Thoracic aorta (tissue), 2 donors: ENCODE measurements at regions not wholly inside any gene's neighbourhood (a gene's known extent, or its start where the extent isn't known, plus 50 kb on each side); places are given as distances from the start of the nearest gene placed in this dataset.

Experiments used
- ATAC-seq: fragments of 150-250 bp; one replicate; pipeline ENCODE4 v1.8.0; 2017; ENCODE audit warnings: low read depth; ENCODE audit not compliant: insufficient number of reproducible peaks, low FRiP score
- DNase-seq: peaks from one replicate; pipeline ENCODE4 v3.0.0-alpha.2; 2020; ENCODE audit warnings: low spot score
- H3K27ac ChIP-seq, 2 donors: fragments of 200-600 bp; sonication (generic); 1 replicate in 1 of 2; 2 replicates in 1 of 2; pipeline ENCODE4 v1.5.1; 2016; ENCODE audit warnings: mild to moderate bottlenecking in 2 of 2, moderate library complexity in 2 of 2
- H3K27me3 ChIP-seq: fragments of 200-600 bp; sonication (generic); replicated peaks from 2 replicates; pipeline ENCODE4 v1.6.0; 2016; ENCODE audit warnings: mild to moderate bottlenecking; ENCODE audit not compliant: insufficient read depth
- H3K36me3 ChIP-seq: fragments of 200-600 bp; sonication (generic); one replicate; pipeline ENCODE4 v1.5.1; 2016
- H3K4me1 ChIP-seq, 2 donors: fragments of 200-600 bp; sonication (generic); 1 replicate in 1 of 2; 2 replicates in 1 of 2; pipeline versions ENCODE4 v1.5.1 to v1.6.0; 2016; ENCODE audit warnings: low read depth in 2 of 2, mild to moderate bottlenecking in 1 of 2; ENCODE audit not compliant: control insufficient read depth in 1 of 2
- H3K4me3 ChIP-seq: fragments of 200-600 bp; sonication (generic); 2 replicates; pipeline ENCODE4 v1.5.1; 2016; ENCODE audit warnings: mild to moderate bottlenecking
- H3K9me3 ChIP-seq: fragments of 200-600 bp; sonication (generic); 2 replicates; pipeline ENCODE4 v1.5.1; 2016
- TF ChIP-seq, protein P1 (sequence below): fragments of 200-600 bp; sonication (generic); IDR thresholded peaks from one replicate; pipeline ENCODE4 v1.5.1; 2019; ENCODE audit warnings: antibody characterized with exemption

DNA sequence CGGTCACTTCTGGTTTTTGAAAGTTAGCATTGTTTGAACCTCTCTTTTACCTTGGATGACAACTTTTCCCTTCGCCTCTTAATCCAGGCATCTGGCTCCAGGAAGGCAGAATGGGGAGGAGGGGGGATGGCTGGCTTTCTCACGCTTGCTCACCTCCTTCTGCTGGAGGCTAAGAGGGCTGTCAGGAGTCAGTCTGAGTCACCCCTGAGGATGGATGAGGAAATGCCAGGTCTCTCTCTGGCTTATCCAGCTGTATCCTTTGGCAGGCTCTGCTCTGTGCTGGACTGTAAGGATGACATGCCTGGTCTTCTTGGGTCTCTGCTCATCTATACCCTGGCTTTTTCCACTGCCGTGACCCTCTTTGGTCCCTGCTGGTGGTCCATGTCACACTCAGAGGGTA is 142.9 kb upstream of the GYPC start:
- DNase-seq (no peak), ATAC-seq (no peak)
- no peaks in the 10 kb centered on the region for H3K36me3 ChIP-seq
- TF ChIP-seq, protein P1, sequence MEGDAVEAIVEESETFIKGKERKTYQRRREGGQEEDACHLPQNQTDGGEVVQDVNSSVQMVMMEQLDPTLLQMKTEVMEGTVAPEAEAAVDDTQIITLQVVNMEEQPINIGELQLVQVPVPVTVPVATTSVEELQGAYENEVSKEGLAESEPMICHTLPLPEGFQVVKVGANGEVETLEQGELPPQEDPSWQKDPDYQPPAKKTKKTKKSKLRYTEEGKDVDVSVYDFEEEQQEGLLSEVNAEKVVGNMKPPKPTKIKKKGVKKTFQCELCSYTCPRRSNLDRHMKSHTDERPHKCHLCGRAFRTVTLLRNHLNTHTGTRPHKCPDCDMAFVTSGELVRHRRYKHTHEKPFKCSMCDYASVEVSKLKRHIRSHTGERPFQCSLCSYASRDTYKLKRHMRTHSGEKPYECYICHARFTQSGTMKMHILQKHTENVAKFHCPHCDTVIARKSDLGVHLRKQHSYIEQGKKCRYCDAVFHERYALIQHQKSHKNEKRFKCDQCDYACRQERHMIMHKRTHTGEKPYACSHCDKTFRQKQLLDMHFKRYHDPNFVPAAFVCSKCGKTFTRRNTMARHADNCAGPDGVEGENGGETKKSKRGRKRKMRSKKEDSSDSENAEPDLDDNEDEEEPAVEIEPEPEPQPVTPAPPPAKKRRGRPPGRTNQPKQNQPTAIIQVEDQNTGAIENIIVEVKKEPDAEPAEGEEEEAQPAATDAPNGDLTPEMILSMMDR, result no peak
- no peaks in the 10 kb centered on the region for H3K27me3 ChIP-seq
- no peak overlapping the region for H3K4me3 ChIP-seq
- H3K9me3 ChIP-seq, result no peaks in the 10 kb centered on the region
- no peak overlapping the region for H3K27ac ChIP-seq
- H3K4me1 ChIP-seq, result no peaks in the 10 kb centered on the region

DNA sequence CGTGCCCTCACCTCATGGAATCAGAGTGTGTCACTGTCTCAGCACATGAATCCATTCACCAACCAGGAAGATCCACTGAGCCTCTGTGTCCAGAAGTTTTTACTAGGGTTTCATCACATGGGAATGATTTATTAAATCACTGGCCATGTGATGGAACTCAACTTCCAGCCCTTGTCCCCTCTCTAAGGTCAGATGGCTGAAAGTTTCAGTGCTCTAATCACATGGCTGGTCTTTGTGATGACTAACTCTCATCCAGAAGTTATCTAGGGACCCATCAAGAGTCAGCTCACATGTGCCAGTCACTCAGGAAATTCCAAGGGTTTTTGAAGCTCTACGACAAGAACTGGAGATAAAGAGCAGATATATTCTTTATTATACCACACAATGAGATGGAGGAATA is 140.5 kb upstream of the GYPC start:
- Histone ChIP-seq H3K4me1 (no peaks in the 10 kb centered on the region), H3K27ac (no peak overlapping the region), H3K4me3 (no peak overlapping the region), H3K27me3 (no peaks in the 10 kb centered on the region), H3K9me3 (no peaks in the 10 kb centered on the region), H3K36me3 (no peaks in the 10 kb centered on the region)
- DNase-seq, result no peak
- no peak for ATAC-seq
- TF ChIP-seq, protein P1, result no peak

DNA sequence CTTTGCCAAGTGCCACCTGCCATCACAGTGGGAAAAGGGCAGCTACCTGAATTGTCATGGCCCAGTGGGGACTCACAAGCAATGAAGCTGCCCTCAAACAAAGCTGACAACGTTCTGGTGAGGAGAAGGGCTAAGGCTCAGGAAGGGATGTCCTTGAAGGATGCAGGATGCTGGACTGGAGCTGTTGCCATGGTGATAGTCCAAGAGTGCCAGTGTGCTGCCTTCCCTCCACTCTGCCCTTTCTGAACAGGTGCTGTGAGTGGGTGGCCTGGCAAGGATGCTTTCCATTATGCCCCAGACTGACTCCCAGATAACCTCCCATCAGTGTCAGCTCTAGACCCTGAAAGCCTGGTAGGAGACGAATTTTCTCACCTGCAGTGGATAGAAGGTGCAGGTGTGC is 137.8 kb upstream of the GYPC start:
- DNase-seq (no peak), ATAC-seq (no peak)
- TF ChIP-seq, protein P1, result no peak
- no peaks in the 10 kb centered on the region for H3K36me3 ChIP-seq
- H3K9me3 ChIP-seq, result no peaks in the 10 kb centered on the region
- H3K27ac ChIP-seq, result no peak overlapping the region
- no peaks in the 10 kb centered on the region for H3K27me3 ChIP-seq
- H3K4me1 ChIP-seq, result no peaks in the 10 kb centered on the region
- no peak overlapping the region for H3K4me3 ChIP-seq

DNA sequence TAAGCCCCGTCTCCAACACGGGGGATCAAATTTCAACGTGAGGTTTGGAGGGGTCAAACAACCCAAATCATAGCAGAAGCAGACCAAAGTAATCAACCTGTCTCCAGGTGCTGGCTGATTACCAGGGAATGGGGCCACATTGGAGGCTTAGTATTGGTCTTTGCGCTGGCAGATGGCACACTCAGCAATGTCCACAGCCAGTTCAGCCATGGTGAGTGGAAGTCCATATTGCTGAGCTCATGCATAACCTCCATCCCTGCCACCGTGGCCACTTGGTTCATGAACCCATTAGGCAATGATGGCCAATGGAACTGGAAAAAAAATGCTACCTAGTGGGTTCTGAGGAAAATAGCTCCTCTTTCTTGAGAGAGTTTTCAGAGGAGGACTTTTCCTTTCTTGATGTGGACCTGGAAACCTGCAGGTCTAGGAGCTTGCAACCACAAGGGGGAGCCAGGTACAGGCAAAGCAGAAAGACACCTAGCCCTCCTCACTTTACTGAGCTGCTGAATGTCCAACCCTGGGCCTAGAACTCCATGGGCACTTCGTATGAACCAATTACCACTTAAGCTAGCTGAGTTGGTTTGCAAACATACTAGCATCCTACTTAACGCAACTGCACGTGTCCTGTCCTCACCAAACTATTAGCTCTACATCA is 128.0 kb upstream of the GYPC start:
- H3K4me3 ChIP-seq, result no peak overlapping the region
- H3K27me3 ChIP-seq, result no peaks in the 10 kb centered on the region

DNA sequence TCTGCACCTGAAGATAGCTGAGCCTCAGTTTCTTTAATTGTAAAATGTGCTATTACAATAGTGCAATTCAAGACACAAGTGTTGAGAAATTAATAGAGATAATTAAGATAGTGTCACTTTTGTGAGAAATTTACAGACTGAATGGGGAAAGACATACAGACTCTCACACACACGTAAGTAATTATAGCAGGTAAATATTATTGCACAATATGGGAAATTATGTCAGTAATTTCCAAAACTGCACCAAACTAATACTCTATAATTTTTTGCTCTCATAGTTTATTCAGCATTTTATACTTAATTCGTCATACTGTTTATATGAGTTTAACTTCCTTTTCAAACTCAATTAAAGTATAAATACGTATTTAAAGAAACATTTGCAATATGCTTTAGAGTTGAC is 124.9 kb upstream of the GYPC start:
- H3K27me3 ChIP-seq, result no peaks in the 10 kb centered on the region
- no peak overlapping the region for H3K4me3 ChIP-seq
- H3K27ac ChIP-seq, result no peak overlapping the region
- no peaks in the 10 kb centered on the region for H3K4me1 ChIP-seq
- ATAC-seq (no peak), DNase-seq (no peak)
- H3K36me3 ChIP-seq, result no peaks in the 10 kb centered on the region
- no peaks in the 10 kb centered on the region for H3K9me3 ChIP-seq
- TF ChIP-seq, protein P1, result no peak

More for the DNA sequence above, 128.0 kb upstream of the GYPC start:
- H3K36me3 ChIP-seq, result no peaks in the 10 kb centered on the region
- TF ChIP-seq, protein P1, result peak; percentile 65
- no peak overlapping the region for H3K27ac ChIP-seq
- no peaks in the 10 kb centered on the region for H3K4me1 ChIP-seq
- H3K9me3 ChIP-seq, result no peaks in the 10 kb centered on the region
- peak; percentile 53 for ATAC-seq
- DNase-seq, result peak; percentile 22
